Fibroblast of skin of abdomen (primary cell): ENCODE measurements at regions not wholly inside any gene's neighbourhood (a gene's known extent, or its start where the extent isn't known, plus 50 kb on each side); places are given as distances from the start of the nearest gene placed in this dataset.
"Not testable (repeated sequence)": the region's sequence is repeated elsewhere in the genome, so short reads cannot be mapped to it uniquely, and the experiment has no call there.

Experiments
- DNase-seq: peaks from one replicate; pipeline ENCODE4 v3.0.0-alpha.2; 2013

- not testable (repeated sequence) for DNase-seq
Observed at GRCh38 chr10:77740396-77740795, 102.8 kb upstream of the KCNMA1 start.

GRCh38 chr10:77738496-77739158, 101.0 kb upstream of the KCNMA1 start:
- DNase-seq: no peak

- peak; percentile 96 for DNase-seq
Observed at GRCh38 chr10:77737608-77738007, 100.0 kb upstream of the KCNMA1 start.

GRCh38 chr10:77735136-77735535, 97.5 kb upstream of the KCNMA1 start:
- DNase-seq: not testable (repeated sequence)

- DNase-seq: no peak
Observed at GRCh38 chr10:77732213-77733003, 94.8 kb upstream of the KCNMA1 start.

- DNase-seq: no peak
Observed at GRCh38 chr10:77727481-77727880, 89.9 kb upstream of the KCNMA1 start.

- DNase-seq: no peak
Observed at GRCh38 chr10:77726732-77727131, 89.1 kb upstream of the KCNMA1 start.

GRCh38 chr10:77726301-77726700, 88.7 kb upstream of the KCNMA1 start:
- no peak for DNase-seq

- DNase-seq: no peak
Observed at GRCh38 chr10:77724820-77725219, 87.2 kb upstream of the KCNMA1 start.

- DNase-seq: no peak
Observed at GRCh38 chr10:77723376-77723775, 85.8 kb upstream of the KCNMA1 start.

- peak; percentile 92 for DNase-seq
Observed at GRCh38 chr10:77722956-77723355, 85.3 kb upstream of the KCNMA1 start.

- DNase-seq: no peak
Observed at GRCh38 chr10:77721815-77722214, 84.2 kb upstream of the KCNMA1 start.

- no peak for DNase-seq
Observed at GRCh38 chr10:77718957-77719356, 81.3 kb upstream of the KCNMA1 start.

GRCh38 chr10:77718312-77718711, 80.7 kb upstream of the KCNMA1 start:
- DNase-seq: not testable (repeated sequence)

- DNase-seq: no peak
Observed at GRCh38 chr10:77717336-77717735, 79.7 kb upstream of the KCNMA1 start.

GRCh38 chr10:77716458-77717317, 79.1 kb upstream of the KCNMA1 start:
- peak; percentile 71 for DNase-seq

- DNase-seq: no peak
Observed at GRCh38 chr10:77715536-77715935, 77.9 kb upstream of the KCNMA1 start.

- DNase-seq: no peak
Observed at GRCh38 chr10:77715088-77715487, 77.5 kb upstream of the KCNMA1 start.

GRCh38 chr10:77713521-77714280, 76.1 kb upstream of the KCNMA1 start:
- peak; percentile 91 for DNase-seq

GRCh38 chr10:77712207-77712606, 74.6 kb upstream of the KCNMA1 start:
- DNase-seq: no peak

- no peak for DNase-seq
Observed at GRCh38 chr10:77711683-77712049, 74.1 kb upstream of the KCNMA1 start.
